ENCODE measurements at regions not wholly inside any gene's neighbourhood (a gene's known extent, or its start where the extent isn't known, plus 50 kb on each side); places are given as distances from the start of the nearest gene placed in this dataset.

- Histone ChIP-seq H3K36me3 (ENCODE audit: control insufficient read depth, insufficient read depth, low read length) (no peaks in the 10 kb centered on the region), H3K27ac (ENCODE audit: low read depth, low read length) (peak overlapping the region; percentile 75), H3K27me3 (ENCODE audit: control insufficient read depth, insufficient read depth, low read length) (no peaks in the 10 kb centered on the region), H3K9me3 (ENCODE audit: control insufficient read depth, insufficient read depth, low read length) (no peaks in the 10 kb centered on the region), H3K4me3 (ENCODE audit: low read depth, low read length) (no peak overlapping the region), H3K4me1 (ENCODE audit: control insufficient read depth, insufficient read depth, low read length) (peaks cover 24% of the 10 kb centered on the region)
- DNase-seq (ENCODE audit: low read depth in 4 of 6, low spot score in 6 of 6) = no peak
- WGBS (ENCODE audit: insufficient coverage) = 83% methylated on average over 2 of the region's 5 CpGs
These were observed 578.5 kb downstream of the BUD13 start for GRCh38 chr11:116194156-116194904.

- peak in 4 of 6 donors; percentile 31 to 90 (median 71) for DNase-seq (ENCODE audit: low read depth in 4 of 6, low spot score in 6 of 6)
- peak overlapping the region; percentile 75 for H3K27ac ChIP-seq (ENCODE audit: low read depth, low read length)
- H3K9me3 ChIP-seq (ENCODE audit: control insufficient read depth, insufficient read depth, low read length) = no peaks in the 10 kb centered on the region
- H3K36me3 ChIP-seq (ENCODE audit: control insufficient read depth, insufficient read depth, low read length) = no peaks in the 10 kb centered on the region
- no peaks in the 10 kb centered on the region for H3K27me3 ChIP-seq (ENCODE audit: control insufficient read depth, insufficient read depth, low read length)
- under 1% methylated on average over 20 of the region's 34 CpGs for WGBS (ENCODE audit: insufficient coverage)
- peak overlapping the region; percentile 60 for H3K4me3 ChIP-seq (ENCODE audit: low read depth, low read length)
- peaks cover 20% of the 10 kb centered on the region for H3K4me1 ChIP-seq (ENCODE audit: control insufficient read depth, insufficient read depth, low read length)
These were observed 579.3 kb downstream of the BUD13 start for GRCh38 chr11:116193321-116194131.

- DNase-seq (ENCODE audit: low read depth in 4 of 6, low spot score in 6 of 6) = peak in 2 of 6 donors; percentile 54 to 59
- peak overlapping the region; percentile 75 for H3K27ac ChIP-seq (ENCODE audit: low read depth, low read length)
- H3K27me3 ChIP-seq (ENCODE audit: control insufficient read depth, insufficient read depth, low read length) = no peaks in the 10 kb centered on the region
- peaks cover 20% of the 10 kb centered on the region for H3K4me1 ChIP-seq (ENCODE audit: control insufficient read depth, insufficient read depth, low read length)
- H3K9me3 ChIP-seq (ENCODE audit: control insufficient read depth, insufficient read depth, low read length) = no peaks in the 10 kb centered on the region
- H3K4me3 ChIP-seq (ENCODE audit: low read depth, low read length) = peak overlapping the region; percentile 60
- no peaks in the 10 kb centered on the region for H3K36me3 ChIP-seq (ENCODE audit: control insufficient read depth, insufficient read depth, low read length)
- 45% methylated on average over 3 of the region's 12 CpGs for WGBS (ENCODE audit: insufficient coverage)
These were observed 580.1 kb downstream of the BUD13 start for GRCh38 chr11:116192509-116193210.

GRCh38 chr11:116190861-116191260, 581.9 kb downstream of the BUD13 start:
- no peak for DNase-seq (ENCODE audit: low read depth in 4 of 6, low spot score in 6 of 6)
- no peaks in the 10 kb centered on the region for H3K27me3 ChIP-seq (ENCODE audit: control insufficient read depth, insufficient read depth, low read length)
- no peak overlapping the region for H3K27ac ChIP-seq (ENCODE audit: low read depth, low read length)
- no peak overlapping the region for H3K4me3 ChIP-seq (ENCODE audit: low read depth, low read length)
- H3K4me1 ChIP-seq (ENCODE audit: control insufficient read depth, insufficient read depth, low read length) = peaks cover 20% of the 10 kb centered on the region
- WGBS (ENCODE audit: insufficient coverage) = 94% methylated on average over 3 of the region's 3 CpGs
- H3K36me3 ChIP-seq (ENCODE audit: control insufficient read depth, insufficient read depth, low read length) = no peaks in the 10 kb centered on the region
- H3K9me3 ChIP-seq (ENCODE audit: control insufficient read depth, insufficient read depth, low read length) = no peaks in the 10 kb centered on the region

GRCh38 chr11:116189408-116190170, 583.2 kb downstream of the BUD13 start:
- WGBS (ENCODE audit: insufficient coverage) = 35% methylated on average over 3 of the region's 10 CpGs
- H3K27me3 ChIP-seq (ENCODE audit: control insufficient read depth, insufficient read depth, low read length) = no peaks in the 10 kb centered on the region
- H3K36me3 ChIP-seq (ENCODE audit: control insufficient read depth, insufficient read depth, low read length) = no peaks in the 10 kb centered on the region
- no peaks in the 10 kb centered on the region for H3K9me3 ChIP-seq (ENCODE audit: control insufficient read depth, insufficient read depth, low read length)
- H3K4me3 ChIP-seq (ENCODE audit: low read depth, low read length) = no peak overlapping the region
- no peak overlapping the region for H3K27ac ChIP-seq (ENCODE audit: low read depth, low read length)
- DNase-seq (ENCODE audit: low read depth in 4 of 6, low spot score in 6 of 6) = peak in 1 of 6 donors; percentile 49
- H3K4me1 ChIP-seq (ENCODE audit: control insufficient read depth, insufficient read depth, low read length) = peaks cover 20% of the 10 kb centered on the region

- no peak overlapping the region for H3K27ac ChIP-seq (ENCODE audit: low read depth, low read length)
- 94% methylated on average over 5 of the region's 5 CpGs for WGBS (ENCODE audit: insufficient coverage)
- peaks cover 12% of the 10 kb centered on the region for H3K4me1 ChIP-seq (ENCODE audit: control insufficient read depth, insufficient read depth, low read length)
- H3K27me3 ChIP-seq (ENCODE audit: control insufficient read depth, insufficient read depth, low read length) = no peaks in the 10 kb centered on the region
- H3K4me3 ChIP-seq (ENCODE audit: low read depth, low read length) = no peak overlapping the region
- no peaks in the 10 kb centered on the region for H3K9me3 ChIP-seq (ENCODE audit: control insufficient read depth, insufficient read depth, low read length)
- no peaks in the 10 kb centered on the region for H3K36me3 ChIP-seq (ENCODE audit: control insufficient read depth, insufficient read depth, low read length)
- DNase-seq (ENCODE audit: low read depth in 4 of 6, low spot score in 6 of 6) = no peak
These were observed 584.4 kb downstream of the BUD13 start for GRCh38 chr11:116188350-116188749.

- Histone ChIP-seq H3K4me3 (ENCODE audit: low read depth, low read length) (no peak overlapping the region), H3K27me3 (ENCODE audit: control insufficient read depth, insufficient read depth, low read length) (no peaks in the 10 kb centered on the region), H3K9me3 (ENCODE audit: control insufficient read depth, insufficient read depth, low read length) (no peaks in the 10 kb centered on the region), H3K36me3 (ENCODE audit: control insufficient read depth, insufficient read depth, low read length) (no peaks in the 10 kb centered on the region), H3K27ac (ENCODE audit: low read depth, low read length) (no peak overlapping the region), H3K4me1 (ENCODE audit: control insufficient read depth, insufficient read depth, low read length) (peaks cover 4% of the 10 kb centered on the region)
- WGBS (ENCODE audit: insufficient coverage) = 100% methylated on average over 1 of the region's 2 CpGs
- DNase-seq (ENCODE audit: low read depth in 4 of 6, low spot score in 6 of 6) = no peak
These were observed 585.8 kb downstream of the BUD13 start for GRCh38 chr11:116187026-116187425.

- Histone ChIP-seq H3K4me1 (ENCODE audit: control insufficient read depth, insufficient read depth, low read length) (peaks cover 15% of the 10 kb centered on the region), H3K9me3 (ENCODE audit: control insufficient read depth, insufficient read depth, low read length) (no peaks in the 10 kb centered on the region), H3K36me3 (ENCODE audit: control insufficient read depth, insufficient read depth, low read length) (no peaks in the 10 kb centered on the region), H3K4me3 (ENCODE audit: low read depth, low read length) (no peak overlapping the region), H3K27ac (ENCODE audit: low read depth, low read length) (no peak overlapping the region), H3K27me3 (ENCODE audit: control insufficient read depth, insufficient read depth, low read length) (no peaks in the 10 kb centered on the region)
- WGBS (ENCODE audit: insufficient coverage) = 96% methylated on average over 4 of the region's 4 CpGs
- no peak for DNase-seq (ENCODE audit: low read depth in 4 of 6, low spot score in 6 of 6)
These were observed 587.2 kb downstream of the BUD13 start for GRCh38 chr11:116185551-116185950.

GRCh38 chr11:116184763-116185162, 588.0 kb downstream of the BUD13 start:
- peaks cover 19% of the 10 kb centered on the region for H3K4me1 ChIP-seq (ENCODE audit: control insufficient read depth, insufficient read depth, low read length)
- 61% methylated on average over 5 of the region's 8 CpGs for WGBS (ENCODE audit: insufficient coverage)
- no peaks in the 10 kb centered on the region for H3K36me3 ChIP-seq (ENCODE audit: control insufficient read depth, insufficient read depth, low read length)
- no peak overlapping the region for H3K27ac ChIP-seq (ENCODE audit: low read depth, low read length)
- H3K27me3 ChIP-seq (ENCODE audit: control insufficient read depth, insufficient read depth, low read length) = no peaks in the 10 kb centered on the region
- H3K4me3 ChIP-seq (ENCODE audit: low read depth, low read length) = no peak overlapping the region
- no peaks in the 10 kb centered on the region for H3K9me3 ChIP-seq (ENCODE audit: control insufficient read depth, insufficient read depth, low read length)
- DNase-seq (ENCODE audit: low read depth in 4 of 6, low spot score in 6 of 6) = peak in 1 of 6 donors; percentile 43
